Hepatic stellate cell (primary cell): ENCODE measurements at regions not wholly inside any gene's neighbourhood (a gene's known extent, or its start where the extent isn't known, plus 50 kb on each side); places are given as distances from the start of the nearest gene placed in this dataset.
A peak's percentile ranks its signal among the peaks of the same experiment; 100 is the strongest.

ENCODE experiments used
- DNase-seq: peaks from one replicate; pipeline ENCODE4 v3.0.0; 2011; ENCODE audit warnings: low spot score

DNA sequence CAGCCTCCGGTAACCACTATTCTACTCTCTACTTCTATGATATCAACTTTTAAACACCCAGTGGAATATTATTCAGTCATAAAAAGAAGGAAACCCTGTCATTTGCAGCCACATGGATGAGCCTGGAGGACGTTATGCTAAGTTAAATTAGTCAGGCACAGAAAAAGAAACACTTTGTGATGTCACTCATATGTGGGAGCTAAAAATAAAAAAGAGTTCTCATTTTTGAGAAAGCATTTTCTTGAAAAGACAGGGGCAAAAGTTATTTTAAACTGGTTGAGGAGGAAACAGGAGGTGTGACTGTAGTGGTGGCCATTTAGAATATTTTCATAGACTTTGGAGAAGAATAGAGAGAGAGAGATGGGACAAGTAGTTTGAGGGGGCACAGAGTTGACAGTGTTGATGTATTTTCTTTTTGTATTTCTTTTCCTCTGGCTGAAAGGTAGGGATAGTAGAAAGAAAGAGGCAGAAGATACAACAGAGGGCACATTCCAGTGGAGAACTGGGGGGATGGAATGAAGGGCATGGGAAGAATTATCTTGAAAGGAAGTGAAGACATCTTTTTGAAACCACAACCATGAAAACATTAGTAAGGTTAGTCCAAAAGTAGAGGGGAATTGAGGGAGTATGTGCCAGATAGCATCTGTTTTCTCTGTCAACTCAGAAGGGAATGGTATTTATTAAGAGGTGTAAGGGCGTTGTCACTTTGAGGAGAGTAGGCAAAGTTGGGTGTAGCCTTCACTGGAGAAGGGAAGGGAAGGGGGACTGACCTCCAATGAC, 181.3 kb upstream of the GMDS start:
- DNase-seq, result peak; percentile 43

DNA sequence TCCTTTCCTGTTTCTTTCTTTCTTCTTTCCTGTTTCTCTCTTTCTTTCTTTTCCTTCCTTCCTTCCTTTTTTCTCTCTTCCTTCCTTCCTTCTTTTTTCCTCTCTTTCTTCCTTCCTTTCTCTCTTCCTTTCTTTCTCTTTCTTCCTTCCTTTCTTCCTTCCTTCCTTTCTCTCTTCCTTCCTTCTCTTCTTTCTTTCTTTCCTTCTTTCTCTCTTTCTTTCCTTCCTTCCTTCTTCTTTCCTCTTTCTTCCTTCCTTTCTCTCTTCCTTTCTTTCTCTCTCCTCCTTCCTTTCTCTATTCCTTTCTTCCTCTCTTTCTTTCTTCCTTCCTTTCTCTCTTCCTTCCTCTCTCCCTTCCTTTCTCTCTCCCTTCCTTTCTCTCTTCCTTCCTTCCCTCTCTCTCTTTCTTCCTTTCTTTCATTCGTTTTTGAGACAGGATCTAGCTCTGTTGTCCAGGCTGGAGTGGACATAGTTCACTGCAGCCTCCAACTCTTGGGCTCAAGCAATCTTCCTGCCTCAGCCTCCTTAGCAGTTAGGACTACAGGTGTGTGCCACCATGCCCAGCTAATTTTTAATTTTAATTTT, 170.8 kb upstream of the GMDS start:
- DNase-seq, result no peak

DNA sequence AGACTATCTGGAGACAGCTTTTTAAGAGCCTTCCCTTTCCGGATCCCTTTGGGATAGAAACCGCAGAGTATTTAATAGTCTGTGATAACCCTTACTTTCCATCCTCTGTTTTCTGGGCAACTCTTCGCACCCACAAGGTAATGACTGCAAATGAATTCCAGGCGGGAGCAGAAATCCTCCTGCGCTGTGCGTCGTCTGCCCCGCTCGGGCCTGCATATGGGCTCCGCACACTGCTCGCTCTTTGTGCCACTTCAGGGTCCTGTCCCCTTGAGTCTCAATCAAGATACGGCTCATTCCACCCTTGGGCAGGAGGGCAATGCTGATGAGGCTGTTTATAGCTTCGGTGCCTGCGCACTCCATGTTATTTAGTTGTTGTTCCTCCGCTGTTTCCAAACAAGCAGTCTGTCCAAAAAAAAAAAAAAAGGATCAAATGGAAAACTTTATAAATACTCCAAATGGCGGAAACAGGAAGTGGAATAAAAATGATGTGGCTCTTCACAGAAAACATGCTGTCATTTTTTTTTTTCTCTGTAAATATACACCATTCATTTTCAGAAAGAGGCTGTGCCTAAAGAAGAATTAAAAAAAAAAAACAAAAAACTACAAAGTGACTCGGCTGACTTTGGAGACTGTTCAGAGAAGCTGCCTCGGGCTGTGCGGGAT, 169.6 kb upstream of the GMDS start:
- no peak for DNase-seq

DNA sequence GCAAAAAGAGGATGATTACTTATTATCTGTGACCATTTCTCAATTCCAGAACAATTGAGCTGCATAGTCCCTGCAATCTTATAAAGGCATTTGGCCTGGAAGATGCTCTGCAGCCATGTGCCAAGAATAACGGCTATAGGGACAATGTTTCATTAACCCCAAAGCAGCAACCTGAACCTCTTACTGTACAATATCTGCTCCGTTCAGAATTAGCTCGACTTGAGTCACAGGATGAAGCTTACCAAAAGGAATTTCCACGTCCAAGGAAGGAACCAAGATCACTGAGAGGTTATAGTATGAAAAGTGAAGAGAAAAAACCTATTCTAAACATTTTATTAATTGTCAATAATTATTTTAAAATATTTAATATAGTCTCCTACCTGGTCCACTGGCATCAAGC, 167.3 kb upstream of the GMDS start:
- DNase-seq, result peak; percentile 44

DNA sequence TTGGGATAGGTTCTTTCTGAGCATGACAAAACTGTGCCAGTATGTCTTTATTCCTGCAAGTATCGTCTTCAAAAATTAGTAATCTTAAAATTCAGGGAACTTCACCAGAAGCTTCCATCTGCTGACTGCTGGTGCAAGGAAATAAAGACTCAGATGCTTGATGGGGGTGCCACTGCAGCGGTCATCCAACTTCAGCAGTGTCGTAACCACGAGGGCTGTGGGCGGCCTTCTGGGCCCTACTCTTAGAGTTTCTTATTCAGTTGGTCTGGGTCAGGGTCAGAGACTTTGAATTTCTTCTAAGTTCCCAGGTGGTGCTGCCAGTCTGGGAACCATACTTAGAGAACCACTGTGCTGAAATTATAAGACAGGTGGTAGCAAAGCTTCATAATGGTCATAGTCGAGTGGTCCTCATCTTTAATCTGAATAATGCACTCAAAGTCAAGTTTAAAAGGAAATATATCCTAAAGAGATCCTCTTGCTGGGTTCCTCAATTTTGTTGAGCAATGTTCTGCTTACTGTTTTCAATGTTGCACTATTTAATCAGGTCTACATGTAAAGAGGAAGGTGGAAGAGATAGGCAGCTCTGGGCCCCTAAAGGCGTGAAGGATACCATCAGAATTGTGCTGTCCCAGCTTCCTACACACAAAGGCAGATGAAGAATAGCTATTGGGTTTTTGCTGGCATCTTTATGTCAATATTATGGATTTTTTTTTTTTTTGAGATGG, 165.4 kb upstream of the GMDS start:
- DNase-seq, result no peak

DNA sequence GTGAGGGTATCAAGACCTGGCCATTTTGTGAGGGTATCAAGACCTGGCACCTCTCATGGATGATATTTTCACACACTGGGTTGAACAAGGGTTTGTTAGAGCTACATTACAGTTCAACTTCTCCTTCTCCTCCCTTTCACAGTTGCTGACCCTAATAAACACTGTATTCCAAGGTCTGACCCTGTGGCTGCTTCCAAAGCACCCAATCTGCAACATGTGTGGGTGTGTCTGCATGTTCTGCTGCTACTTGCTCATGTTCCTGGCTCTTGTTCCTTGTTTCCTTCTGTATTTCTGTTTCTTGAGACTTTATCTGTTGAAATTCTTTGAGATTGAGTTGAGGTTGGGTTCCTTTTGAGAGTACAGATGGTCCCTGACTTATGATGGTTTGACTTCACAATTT, 162.1 kb upstream of the GMDS start:
- no peak for DNase-seq

DNA sequence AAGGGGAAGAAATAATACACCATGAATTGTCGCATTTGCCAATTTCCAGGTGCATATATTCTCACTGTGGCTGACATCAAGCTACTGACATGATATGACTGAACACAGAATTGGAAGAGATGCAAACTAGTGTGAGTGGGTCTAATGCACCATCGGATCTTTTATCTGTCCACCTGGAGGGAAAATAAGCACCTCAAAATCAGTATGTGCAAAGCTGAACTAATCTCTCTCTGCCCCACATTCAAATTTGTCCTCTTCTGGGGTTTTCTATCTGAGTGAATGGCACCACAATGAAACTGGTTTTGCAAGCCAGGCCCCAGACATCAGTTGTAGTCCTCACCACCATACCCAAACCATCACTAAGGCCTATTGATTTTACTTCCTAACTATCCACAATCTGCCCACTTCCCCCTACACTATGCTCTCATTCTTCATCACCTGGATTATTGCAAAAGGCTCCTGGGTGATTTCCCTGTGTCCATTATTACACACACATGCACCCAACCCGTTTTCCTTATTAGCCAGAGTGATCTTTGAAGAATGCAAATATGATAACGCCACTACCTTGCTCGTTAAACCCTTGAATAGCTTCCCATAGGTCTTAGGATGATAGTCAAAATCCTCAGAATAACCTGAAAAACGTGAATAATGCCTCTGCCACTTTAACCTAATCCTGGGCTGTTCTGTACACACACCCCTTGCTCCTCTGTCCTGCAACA, 159.0 kb upstream of the GMDS start:
- no peak for DNase-seq

DNA sequence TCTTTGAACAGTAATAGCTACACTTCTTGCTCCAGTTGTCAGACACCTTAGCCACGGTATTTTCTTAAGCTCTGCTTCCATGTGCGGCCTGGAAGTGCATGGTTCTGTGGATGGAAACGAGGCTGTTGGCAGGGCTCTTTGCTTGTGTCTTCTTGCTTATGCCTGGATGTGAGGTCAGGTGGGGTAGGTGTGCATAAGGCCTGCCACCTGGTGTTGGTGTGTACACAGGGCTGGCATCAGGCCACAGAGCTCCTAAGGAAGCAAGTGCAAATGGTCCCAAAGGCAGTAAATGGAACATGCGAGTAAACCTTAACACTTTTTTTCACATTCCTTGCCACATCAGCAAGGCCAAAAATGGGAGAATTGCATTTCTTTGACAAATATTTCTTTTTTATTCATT, 158.1 kb upstream of the GMDS start:
- DNase-seq, result no peak

DNA sequence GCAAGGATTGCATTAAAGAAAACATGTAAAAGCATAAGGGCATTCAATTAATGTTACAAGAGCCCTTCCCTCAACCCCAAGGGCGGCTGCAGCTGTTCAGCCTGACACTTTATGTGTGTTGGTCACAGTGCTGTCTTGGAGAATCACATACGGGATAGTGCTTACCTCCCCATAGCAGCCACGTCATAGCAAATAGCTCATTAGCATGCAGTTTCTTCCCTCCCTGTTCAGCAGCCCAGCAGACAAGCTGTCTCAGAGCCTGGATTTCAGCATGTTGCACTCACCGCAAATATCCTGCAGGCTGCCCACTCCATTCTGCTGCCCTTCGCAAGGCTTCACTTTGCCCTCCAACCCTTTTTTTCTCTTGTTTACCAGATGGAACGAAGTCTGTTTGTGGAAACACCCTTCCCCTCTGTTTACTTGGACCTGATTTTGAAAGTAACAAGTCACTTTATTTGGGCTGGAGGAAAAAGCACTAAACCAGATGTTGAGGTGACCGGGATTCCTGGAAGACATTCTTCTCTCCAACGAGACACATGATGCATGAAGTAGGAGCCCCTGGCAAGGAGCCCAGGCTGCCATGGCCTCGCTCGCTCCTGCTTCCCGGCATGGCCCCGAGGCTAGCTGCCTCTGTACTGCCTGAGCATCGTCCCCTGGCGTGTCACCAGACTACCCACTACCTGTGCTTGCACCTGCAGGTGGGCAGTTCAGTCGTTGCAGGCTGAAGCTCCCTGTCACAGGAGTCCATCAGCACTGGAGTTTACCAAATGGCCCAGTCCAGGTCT, 151.6 kb upstream of the GMDS start:
- DNase-seq, result no peak

DNA sequence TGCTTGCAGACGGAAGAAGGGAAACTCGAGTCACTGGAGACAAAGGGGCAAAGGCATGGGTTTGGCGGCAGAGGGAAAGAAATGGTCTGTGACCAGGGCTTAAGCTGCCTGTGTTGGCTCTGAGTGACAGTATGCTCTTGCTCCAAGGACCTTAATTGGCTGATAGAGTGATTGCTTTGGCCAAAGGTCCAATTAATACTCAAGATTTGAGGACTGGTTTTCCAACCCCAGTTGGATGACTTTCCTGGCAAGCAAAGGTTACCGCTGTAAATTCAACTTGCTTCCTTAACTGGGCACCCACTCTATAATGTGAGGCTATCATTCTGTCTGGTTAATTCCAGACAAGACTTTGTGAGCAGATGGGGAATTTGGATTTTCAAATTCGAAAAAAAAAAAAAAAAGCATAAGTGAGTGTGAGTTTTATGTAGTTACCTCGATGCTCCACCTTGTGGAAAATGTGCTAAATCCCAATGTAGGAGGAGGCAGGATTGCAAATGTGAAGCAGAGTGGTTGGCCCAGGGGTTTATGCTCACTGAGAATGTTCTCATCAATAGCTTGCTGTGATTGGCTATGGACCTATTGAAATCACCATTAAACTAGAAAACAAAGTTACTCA, 150.7 kb upstream of the GMDS start:
- DNase-seq, result no peak

DNA sequence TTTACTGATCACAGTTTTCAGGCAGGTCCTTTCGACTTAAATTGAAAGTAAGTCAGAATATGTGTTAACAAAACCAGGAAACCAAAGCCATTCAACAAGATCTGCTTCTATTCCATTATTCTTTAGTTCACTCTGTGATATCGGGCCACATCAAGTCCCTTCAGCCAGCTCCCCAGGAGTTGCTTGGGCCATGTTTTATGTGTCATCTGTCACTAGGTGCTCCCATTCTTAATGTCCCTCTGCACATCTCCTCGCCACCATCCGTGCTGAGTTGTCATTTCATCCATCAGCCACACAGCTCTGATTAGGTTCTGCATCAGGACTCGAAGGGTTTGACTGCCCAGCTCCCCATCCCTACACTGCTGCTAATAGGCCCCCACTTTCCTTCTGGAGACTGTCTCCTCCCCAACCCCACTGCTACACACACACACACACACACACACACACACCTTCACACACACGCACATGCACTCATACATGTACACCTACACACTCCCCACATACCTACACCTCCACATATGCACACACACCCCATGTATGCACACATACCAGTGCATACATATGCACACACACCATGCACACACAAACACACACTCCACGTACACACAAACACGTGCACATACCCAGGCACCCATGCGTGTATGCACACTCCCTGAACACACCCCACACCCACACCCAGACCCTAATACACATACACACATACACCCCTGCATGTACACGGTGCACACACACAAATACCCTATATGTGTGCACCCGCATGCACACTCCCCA, 143.3 kb upstream of the GMDS start:
- DNase-seq, result no peak

DNA sequence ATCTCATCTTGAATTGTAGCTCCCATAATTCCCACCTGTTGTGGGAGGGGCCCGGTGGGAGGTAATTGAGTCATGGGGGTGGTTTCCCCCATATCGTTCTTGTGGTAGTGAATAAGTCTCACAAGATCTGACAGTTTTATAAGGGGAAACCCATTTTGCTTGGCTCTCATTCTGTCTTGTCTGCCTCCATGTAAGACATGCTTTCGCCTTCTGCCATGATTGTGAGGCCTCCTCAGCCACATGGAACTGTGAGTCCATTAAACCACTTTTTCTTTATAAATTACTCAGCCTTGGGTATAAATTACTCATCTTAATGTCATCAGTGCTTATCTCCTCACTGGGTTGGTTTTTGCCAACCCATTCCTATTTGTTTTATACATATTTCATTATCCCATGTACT, 142.0 kb upstream of the GMDS start:
- DNase-seq, result no peak

DNA sequence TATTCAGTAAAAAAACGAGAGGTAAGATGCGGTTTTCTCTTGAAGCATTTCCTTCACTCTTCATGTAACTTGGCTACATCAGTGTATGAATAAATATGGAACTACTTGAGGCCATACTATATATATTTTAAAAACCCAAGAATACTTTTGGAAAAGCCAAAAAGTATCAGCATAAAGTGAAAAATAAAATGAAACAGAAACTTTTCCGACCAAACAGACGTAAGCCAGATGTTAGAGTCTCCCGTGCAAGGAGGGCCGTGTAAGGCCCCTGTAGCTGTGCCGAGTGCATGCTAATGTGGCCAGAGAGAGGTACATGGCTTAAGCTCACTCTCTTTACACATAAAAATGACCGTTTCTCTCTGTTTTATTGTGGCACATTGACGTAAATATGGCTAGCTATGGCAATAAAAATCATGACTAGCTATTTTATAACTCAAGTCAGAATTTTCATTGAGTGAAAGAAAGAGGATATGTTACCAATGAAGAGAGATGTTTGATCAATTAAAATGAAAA, 140.1 kb upstream of the GMDS start:
- no peak for DNase-seq

DNA sequence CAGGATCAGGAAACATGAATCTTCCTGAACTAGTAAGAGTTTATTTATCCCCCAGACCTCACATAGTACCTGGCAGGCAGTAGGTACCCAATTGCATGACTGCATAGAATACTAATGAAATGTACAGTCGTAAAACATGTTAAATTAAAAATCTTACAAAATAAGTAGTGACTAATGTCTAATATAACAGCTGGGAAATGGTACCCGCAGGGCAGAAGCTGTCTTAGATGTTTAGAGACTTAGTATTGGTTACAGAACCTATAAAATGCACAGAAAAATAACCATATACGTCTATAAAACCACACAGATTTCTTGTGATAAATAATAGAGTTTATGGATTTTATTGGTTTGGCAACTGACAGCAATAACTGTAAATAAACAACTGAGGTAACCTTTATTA, 139.1 kb upstream of the GMDS start:
- no peak for DNase-seq

DNA sequence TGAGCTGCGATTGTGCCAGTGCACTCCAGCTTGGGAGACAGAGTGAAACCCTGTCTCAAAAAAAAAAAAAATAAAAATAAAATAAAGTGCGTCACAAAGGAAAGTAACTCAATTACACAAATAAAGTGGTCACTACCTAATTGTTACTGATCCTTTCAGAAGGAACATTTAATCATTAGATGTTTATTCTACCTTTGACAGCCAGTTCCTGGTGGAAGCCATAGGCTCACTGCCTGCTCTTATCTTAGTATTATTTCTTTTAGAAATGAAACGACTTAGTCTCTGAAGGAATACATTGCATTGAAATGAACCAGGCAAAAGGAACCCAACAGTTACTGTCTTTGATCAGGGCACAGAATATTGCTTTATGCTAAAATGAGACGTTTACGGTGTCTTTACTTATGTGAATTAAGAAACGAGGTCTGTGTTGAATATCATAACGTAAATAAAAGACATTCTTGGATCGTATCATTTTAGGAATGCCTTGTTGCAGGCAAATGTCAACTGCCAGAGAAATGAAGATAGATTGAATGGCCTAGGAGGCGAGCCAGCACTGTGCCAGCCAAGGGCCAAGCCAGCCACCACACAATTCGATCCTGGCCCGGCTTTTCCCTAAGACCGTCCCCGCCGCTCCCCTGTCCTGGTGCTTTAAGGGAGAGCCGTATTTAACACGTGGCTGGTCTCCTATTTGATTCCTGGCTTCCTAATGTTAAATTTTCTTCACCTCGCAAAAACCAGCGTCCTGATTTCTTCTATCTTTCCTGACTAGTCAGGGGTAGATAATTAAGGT, 136.7 kb upstream of the GMDS start:
- DNase-seq, result no peak

DNA sequence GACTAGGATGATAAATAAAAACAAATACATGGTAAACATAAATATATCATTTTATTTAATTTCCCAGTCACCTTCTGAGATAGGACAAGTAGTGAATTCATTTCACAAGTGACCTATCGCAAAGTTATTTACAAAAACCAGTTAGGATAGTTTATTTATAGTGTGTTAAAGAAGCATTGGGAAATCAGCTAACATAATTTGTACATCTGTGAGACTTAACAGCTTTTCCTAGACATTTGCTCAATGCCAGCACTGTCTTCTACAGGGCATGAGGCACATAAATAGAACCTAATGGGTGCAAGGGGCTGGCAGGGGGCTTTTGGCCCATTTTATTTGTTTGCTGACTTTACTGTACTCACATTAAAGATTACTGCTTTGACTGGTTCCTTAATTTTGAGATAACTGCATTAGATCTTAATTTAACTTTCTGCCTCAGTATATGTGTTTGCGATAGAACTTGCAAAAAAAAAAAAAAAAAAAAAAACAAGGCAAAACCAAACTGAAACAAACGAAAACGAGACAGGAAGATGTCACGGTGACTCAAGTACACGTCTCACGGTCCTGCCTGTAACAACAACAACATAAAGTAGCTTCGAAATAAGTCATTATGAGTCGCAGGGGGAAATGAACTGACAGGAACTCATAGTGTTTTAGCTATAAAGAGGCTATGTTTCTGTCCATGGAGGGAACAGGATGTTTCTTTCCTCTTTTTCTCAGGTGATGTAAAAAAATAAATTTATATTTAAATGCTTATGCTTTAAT, 133.7 kb upstream of the GMDS start:
- peak; percentile 17 for DNase-seq

DNA sequence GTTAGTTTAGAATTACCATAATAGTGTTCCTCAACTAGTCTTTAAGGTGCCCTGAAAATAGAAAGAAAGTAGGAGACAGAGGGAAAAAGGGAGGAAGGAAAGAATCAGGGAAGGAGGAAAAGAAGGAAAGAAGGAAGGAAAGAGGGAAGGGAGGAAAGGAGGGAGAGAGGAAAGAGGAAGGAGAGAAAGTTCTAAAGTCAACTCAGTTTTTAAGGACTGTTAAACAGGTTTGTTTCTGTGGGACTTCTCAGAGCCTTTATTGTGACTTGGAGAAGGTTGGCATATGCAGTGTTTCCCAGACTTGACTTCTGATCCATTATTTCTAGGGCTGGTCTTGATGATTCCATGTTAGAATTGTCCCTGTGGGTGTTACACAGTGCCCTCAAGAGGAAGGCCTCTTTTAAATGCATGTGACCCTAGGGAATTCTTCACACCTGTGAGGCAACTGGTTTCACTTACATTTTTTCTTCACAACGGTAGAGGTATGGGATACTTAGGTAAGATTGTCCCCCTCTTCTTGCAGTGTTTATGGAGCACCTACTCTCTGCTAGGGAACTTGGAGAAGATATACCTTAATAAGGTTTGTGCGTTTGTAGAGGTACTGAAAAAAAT, 132.7 kb upstream of the GMDS start:
- DNase-seq, result no peak
